Stimulated activated CD4-positive, alpha-beta T cell treated with anti-CD3 and anti-CD28 coated beads, Interleukin-4, amount 100 ng/mL, for 4 hours (primary cell): ENCODE measurements at regions not wholly inside any gene's neighbourhood (a gene's known extent, or its start where the extent isn't known, plus 50 kb on each side); places are given as distances from the start of the nearest gene placed in this dataset.
A peak's percentile ranks its signal among the peaks of the same experiment; 100 is the strongest.
"Not testable (repeated sequence)": the region's sequence is repeated elsewhere in the genome, so short reads cannot be mapped to it uniquely, and the experiment has no call there.

Experiments used
- DNase-seq, 2 experiments: peaks; one replicate each; pipeline ENCODE4 v3.0.0-alpha.2; 2020

DNA sequence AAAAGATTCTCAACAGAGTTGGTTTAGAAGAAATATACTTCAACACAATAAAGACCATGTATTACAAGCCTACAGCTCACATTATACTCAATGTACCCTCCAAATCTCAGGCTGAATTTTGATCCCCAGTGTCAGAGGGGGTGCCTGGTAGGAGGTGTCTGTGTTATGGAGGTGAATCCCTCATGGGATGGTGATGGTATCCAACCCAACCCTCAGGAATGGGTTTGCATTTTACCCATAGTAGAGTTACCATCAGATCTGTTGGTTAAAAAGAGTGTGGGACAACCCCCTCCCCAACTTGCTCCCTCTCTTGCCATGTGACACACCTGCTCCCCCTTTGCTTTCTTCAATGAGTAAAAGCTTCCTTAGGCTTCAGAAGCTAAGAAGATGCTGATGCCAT is 205.5 kb downstream of the POTEM start:
- not testable (repeated sequence) for DNase-seq

DNA sequence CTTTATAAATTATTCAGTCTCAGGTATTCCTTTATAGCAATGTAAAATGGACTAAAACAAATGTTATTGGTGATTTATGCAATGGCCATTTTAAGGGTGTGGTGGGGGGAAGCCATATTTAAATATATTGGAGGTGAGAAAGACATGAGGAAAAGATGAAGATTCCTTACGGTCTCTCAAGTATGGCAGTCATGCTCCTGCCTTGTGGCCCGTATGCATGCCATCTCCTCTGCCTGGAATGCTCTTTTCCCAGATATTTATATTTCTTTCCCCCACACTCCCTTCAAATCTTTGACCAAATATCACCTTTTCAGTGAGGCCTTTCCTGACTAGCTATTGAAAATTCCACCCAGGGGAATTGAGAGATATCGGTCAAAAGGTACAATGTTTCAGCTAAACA is 206.0 kb downstream of the POTEM start:
- DNase-seq, result not testable (repeated sequence)

DNA sequence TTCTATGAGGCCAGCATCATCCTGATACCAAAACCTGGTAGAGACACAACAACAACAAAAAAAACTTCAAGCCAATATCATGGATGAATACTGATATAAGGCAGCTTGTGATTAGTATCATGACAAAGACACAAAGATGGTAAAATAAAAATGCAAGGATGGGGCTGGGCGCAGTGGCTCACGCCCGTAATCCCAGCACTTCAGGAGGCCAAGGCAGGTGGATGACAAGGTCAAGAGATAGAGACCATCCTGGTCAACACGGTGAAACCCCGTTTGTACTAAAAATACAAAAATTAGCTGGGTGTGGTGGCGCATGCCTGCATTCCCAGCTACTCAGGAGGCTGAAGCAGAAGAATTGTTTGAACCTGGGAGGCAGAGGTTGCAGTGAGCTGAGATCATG is 210.2 kb downstream of the POTEM start:
- DNase-seq, result not testable (repeated sequence)

DNA sequence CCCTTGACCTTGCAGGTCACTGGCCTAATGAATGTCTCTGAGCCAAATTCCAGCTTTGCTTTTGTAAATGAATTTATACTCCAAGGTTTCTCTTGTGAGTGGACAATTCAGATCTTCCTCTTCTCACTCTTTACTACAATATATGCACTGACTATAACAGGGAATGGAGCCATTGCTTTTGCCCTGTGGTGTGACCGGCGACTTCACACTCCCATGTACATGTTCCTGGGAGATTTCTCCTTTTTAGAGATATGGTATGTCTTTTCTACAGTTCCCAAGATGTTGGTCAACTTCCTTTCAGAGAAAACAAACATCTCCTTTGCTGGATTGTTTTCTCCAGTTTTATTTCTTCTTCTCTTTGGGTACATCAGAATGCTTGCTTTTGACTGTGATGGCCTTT is 213.1 kb downstream of the POTEM start:
- not testable (repeated sequence) for DNase-seq

DNA sequence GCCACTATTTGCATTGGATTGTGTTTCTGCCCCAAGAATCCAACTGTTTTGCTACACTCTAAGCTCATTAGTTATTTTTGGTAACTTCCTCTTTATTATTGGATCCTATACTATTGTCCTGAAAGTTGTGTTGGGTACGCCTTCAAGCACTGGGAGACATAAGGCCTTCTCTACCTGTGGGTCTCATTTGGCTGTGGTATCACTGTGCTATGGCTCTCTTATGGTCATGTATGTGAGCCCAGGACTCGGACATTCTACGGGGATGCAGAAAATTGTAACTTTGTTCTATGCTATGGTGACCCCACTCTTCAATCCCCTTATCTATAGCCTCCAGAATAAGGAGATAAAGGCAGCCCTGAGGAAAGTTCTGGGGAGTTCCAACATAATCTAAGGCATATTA is 213.6 kb downstream of the POTEM start:
- not testable (repeated sequence) for DNase-seq

DNA sequence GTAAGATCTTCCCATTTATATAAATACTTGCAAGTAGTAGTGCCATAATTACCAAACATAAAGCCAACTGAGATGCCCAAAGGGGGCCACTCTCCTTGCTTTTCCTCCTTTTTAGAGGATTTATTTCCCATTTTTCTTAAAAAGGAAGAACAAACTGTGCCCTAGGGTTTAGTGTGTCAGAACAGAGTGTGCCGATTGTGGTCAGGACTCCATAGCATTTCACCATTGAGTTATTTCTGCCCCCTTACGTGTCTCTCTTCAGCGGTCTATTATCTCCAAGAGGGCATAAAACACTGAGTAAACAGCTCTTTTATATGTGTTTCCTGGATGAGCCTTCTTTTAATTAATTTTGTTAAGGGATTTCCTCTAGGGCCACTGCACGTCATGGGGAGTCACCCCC is 227.9 kb downstream of the POTEM start:
- not testable (repeated sequence) for DNase-seq

DNA sequence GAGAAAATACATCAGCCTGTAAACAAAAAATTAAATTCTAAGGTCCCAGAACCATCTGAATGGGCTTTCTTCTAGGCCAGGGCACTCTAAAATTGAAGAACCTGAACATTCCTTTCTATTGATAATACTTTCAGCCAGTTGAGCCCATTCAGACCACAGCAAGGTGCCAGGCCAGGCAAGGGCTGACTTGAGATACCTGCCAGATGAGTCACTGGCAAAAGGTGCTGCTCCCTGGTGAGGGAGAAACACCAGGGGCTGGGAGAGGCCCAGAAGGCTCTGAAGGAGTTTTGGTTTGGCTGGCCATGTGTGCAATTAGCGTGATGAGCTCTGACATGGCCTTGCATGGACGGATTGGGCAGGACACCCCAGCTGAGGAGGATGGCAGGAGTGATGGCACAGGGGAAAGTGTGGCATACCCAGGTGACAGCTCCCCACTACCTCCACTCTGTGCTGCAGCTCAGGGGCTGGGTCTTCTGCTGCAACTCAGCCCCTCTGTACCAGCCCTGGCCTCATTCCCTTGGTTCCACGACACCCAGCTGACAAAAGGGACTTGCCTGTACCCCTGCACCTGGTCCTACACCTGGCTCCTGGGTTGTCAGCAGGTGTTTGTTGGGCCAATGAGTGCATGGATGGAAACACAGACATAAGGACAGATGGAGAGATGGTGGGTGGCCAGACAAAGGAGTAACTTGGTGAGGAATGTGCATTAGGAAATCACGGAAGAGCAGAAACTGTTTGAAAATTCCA is 230.4 kb downstream of the POTEM start:
- not testable (repeated sequence) for DNase-seq

DNA sequence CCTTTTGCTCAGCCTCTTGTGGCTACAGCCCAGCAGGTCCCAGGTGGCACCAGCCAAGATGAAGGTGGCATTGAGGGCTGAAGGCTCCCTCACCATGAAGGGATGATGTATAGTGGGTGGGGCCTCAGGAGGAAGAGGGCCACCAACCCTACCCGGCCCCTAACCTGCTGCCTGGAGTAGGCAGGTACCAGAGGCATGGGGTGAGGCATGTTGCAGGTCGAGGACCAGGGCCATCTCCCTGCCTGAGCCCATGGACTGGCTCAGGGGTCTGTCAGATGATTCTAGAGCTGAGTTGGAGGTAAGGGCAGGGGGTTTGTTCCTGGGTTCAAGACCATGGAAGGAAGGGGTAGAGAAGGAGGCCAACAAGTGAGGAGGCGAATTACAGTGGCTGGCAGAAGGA is 231.1 kb downstream of the POTEM start:
- not testable (repeated sequence) for DNase-seq

DNA sequence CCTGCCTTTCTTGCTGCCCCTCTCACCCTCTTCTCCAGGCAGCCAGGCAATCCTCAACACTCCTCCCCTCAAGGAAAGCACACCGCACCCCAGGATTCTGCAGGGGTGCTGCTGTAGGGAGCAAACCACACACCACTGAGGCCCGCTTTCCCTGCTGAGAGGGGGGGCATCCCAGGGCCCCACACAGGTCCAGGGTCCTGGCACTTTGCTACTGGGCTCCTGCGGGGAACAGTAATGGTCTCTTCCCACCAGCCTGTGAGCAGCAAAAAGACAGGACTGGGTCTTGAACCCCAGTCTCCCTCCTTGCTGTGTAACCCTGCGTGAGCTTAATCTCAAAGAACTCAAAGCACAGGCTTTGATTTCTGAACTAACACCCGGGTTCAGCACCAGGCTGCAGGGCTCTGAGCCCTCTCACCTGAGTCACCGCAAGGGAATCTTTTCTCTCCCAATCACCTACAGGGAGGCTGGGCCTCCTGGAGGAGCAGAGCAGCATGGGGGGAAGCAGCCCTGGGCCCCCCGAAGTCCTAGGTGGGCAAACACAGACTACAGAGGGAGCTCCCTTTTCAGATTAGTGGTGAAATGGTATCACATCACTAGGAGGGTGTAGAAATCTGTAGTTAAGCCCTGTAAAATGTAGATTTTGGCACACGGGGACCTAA is 232.6 kb downstream of the POTEG start:
- DNase-seq, result not testable (repeated sequence)

DNA sequence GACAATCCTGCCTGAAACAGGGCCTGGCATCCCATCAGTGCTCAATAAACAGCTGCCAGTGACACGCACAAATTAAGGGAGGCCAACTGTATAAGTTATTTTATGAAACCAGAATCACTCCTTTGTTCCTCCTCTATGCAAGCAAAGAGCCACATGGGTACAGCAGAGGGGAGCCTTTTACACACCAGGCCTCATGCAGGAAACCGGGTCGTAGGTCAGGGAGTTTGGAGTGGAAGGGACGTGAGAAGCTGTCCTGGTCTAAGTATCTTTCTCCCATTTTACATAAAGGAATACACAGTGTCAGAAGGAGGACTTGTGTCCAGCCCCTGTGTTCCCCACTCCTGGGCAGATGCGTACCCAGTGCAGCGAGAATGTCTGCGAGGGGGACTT is 232.1 kb downstream of the POTEG start:
- not testable (repeated sequence) for DNase-seq

DNA sequence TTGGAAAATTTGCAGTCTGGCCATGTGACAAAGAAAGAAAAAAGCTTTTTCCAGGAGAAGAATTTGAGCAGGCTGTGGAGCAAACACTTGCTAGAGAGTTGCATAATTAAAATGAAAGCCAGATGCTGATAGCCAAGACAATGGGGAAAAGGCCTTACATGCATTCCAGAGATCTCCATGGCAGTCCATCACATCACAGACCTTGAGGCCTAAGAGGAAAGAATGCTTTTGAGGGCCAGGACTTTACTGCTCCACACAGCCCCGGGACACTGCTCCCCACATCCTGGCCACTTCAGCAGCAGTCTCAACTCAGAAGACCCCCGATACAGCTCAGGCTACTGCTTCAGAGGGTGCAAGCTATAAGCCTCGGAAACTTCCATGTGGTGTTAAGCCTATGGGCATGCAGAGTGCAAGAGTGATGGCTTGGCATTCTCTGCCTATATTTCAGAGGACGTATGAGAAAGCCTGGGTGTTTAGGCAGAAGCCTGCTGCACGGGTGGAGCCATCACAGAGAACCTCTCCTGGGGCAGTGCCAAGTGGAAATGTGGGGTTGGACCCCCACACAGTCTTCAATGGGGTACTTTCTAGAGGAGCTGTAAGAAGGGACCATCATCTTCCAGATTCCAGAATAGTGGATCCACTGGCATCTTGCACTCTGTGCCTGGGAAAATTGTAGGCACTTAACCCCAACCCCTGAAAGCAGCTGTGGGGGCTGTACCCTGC is 230.7 kb downstream of the POTEG start:
- DNase-seq, result not testable (repeated sequence)

DNA sequence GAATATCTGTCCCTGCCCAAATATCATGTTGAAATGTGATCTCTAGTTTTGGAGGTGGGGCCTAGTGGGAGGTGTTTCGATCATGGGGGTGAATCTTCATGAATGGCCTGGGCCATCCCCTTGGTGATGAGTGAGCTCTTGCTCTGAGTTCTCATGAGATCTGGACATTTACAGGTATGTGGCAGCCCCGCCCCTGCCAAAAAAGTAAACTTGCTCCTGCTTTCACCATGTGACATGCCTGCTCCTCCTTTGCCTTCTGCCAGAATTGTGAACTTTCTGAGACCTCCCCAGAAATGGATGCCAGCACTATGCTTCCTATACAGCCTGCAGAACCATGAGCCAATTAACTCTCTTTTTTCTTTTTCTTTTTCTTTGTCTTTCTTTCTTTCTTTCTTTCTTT is 229.3 kb downstream of the POTEG start:
- not testable (repeated sequence) for DNase-seq

DNA sequence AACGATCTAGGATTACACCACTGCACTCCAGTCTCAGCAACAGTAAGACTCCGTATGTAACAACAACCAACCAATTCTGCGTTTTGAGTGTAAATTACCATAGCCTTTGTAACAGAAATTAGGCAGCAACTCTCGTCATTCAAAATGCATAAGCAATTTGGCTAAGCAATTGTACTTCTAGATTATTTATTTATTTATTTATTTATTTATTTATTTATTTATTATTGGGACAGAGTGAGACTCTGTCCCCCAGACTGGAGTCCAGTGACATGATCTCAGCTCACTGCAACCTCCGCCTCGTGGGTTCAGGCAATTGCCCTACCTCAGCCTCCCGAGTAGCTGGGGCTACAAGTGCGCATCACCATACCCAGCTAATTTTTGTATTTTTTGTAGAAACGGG is 217.7 kb downstream of the POTEG start:
- DNase-seq, result not testable (repeated sequence)

DNA sequence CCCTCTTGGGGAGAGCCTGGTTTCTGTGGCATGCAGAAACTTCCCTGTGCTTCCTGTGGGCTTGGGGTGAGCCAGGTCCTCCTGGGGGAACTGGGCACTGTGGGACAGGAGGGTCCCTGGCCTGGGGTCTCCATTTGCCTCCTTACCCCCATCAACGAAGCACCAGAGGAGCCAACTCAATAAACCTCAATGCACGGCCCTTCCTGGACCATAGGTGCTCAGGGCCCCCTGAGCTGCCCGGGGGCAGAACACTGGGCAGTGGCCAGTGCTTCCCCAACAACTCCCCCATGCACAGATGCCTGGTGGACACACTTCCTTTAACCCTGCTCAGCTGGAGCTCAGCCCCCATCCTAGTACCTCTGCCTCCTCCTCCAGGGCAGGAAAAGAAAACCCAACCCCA is 214.7 kb downstream of the POTEG start:
- not testable (repeated sequence) for DNase-seq

DNA sequence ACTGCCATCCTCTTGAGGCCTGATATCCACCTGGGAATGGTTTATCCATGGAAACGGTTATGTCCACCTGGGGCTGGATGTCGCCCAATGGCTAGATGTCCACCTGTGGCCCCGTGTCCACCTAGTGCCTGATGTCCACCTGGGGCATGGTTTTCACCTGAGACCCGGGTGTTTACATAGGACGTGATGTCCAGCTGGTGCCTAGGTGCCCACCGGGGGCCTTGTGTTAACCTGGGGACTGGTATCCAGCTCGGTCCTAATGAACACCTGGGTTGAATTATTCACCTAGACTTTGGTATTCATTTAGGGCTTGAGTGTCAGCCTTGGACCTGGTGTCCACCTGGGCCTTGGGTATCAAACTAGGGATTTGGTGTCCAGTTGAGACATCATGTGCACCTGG is 202.7 kb downstream of the POTEG start:
- DNase-seq, result not testable (repeated sequence)

DNA sequence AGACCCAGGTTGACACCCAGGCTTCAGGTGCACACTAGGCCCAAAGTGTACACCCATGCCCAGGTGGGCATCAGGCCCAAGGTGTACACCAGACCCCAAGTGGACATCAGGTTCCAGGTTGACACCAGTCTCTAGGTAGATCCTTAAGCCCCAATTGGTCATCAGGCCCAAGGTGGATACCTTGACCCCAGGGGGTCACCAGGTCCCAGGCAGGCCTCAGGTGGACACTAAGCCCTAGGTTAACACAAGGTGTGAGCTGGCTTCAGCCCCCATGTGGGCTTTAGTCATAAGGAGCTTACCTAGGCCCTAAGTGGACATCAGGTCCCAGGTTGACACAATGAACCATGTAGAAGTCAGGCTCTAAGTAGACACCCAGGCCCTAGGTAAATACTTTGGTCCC is 200.1 kb downstream of the POTEG start:
- DNase-seq, result not testable (repeated sequence)

DNA sequence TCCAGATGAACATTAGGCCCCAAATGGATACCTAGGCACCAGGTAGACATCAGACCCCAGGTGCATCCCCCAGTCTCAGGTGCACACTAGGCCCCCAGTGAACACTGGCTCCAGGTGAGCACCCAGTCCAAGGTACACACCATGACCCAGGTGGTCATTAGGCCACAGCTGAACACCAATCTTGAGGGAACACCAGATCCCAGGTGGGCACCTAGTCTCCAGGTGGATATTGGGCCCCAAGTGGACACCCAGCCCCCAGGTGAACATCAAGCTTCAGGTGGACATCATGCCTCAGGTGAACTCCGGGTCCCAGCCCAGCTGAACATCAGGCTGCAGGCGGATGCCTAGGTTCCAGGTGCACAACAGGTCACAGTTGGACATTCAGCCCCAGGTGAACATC is 196.5 kb downstream of the POTEG start:
- DNase-seq, result not testable (repeated sequence)

DNA sequence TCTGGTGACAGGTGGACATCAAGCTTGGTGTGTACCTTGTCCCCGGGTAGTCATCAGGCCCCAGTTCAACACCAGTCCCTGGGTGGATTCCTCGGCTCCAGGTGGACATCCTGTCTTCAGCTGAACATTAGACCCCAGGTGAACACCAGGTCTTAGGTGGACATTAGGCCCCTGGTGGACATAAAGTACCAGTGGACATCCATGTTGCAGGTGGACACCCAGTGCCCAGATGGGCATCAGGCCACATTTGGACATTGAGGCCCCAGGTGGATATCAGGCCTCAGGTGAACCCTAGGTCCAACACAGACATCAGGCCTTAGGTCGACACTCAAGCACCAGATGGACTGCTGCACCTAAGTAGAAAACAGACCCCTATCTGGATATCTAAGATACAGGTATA is 195.6 kb downstream of the POTEG start:
- DNase-seq, result not testable (repeated sequence)

DNA sequence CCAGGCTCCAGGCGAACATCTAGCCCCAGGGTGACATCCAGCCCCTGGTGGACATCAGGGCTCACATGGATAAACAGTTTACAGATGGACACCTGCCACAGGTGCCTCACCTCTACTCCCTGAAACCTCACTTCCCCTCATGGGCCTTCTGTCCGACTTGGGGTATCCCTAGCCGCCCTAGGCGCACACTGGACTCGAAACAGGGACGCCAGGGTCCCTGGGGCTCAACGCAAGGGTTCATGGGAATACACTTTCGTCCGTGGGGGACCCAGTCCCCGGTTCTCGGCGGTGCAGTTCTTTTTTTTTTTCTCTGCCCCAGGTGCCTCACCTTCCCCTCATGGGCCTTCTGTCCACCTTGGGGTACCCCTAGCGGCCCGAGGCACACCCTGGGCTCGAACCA is 194.2 kb downstream of the POTEG start:
- DNase-seq, result not testable (repeated sequence)

DNA sequence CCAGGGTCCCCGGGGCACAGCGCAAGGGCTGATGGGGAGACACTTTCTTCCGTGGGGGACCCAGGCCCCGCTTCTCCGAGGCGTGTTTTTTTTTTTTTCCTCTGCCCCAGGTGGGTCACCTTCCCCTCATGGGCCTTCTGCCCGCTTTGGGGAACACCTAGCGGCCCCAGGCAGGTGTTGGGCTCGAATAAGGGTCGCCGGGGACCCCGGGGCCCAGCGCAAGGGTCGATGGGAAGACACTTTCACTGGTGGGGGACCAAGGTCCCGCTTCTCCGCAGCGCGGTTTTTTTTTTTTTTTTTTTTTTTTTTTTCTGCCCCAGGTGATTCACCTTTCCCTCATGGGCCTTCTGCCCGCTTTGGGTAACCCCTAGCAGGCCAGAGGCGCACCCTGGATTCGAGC is 193.8 kb downstream of the POTEG start:
- DNase-seq, result not testable (repeated sequence)

DNA sequence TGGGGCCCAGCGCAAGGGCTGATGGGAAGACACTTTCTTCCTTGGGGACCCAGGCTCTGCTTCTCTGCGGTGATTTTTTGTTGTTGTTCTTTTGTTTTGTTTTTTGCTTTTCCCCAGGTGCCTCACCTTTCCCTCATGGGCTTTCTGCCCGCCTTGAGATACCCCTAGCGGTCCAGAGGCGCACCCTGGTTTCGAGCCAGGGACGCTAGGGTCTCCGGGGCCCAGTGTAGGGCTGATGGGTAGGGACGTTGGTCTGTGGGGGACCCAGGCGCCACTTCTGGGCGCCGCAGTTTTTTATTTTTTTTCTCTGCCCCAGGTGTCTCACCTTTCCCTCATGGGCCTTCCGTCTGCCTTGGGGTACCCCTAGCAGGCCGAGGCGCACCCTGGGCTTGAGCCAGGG is 192.7 kb downstream of the POTEG start:
- DNase-seq, result not testable (repeated sequence)

DNA sequence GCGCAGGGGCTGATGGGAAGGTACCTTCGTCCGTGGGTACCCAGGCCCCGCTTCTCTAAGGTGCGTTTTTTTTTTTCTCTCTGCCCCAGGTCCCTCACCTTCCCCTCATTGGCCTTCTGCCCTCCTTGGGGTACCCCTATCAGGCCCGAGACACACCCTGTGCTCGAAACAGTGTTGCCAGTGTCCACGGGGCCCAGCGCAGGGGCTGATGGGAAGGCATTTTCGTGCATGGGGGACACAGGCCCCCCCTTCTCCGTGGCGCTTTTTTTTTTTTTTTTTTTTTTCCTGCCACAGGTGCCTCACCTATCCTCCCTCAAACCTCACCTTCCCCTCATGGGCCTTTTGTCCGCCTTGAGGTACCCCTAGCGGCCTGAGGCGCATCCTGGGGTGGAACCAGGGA is 191.6 kb downstream of the POTEG start:
- DNase-seq, result not testable (repeated sequence)

DNA sequence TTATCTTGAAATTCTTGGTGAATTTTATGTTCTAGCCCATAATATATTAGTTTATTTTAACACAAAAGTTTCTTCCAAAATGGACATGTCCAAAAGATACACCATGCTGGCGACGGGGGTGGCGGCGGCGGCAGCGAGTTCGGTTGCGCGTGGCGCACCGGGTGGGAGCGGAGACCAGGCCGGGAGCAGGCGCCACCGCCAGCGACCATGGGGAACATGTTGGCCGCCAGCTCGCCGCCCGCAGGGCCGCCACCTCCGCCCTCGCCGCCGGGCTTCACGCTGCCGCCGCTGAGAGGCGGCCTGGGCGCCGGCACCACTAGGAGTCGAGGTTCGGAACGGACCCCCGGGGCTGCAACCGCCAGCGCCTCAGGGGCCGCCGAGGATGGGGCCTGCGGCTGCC is 167.2 kb downstream of the POTEG start:
- not testable (repeated sequence) for DNase-seq

DNA sequence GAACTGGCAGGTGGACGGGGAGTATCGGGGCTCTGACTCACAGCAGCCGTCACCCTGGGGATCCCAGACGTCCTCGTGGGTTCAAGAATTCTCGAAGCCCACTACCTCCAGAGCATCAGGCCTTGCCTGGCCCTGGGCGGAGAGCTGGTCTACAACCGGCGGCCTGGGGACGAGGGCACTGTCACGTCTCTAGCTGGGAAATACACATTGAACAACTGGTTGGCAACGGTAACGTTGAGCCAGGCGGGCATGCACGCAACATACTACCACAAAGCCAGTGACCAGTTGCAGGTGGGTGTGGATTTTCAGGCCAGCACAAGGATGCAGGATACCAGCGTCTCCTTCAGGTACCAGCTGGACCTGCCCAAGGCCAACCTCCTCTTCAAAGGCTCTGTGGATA is 166.5 kb downstream of the POTEG start:
- peak in 1 of 2 experiments; percentile 1 for DNase-seq
